Activated naive CD8-positive, alpha-beta T cell treated with anti-CD3 and anti-CD28 coated beads, Interleukin-2, amount 50 U/mL, for 24 hours (primary cell): ENCODE measurements at regions not wholly inside any gene's neighbourhood (a gene's known extent, or its start where the extent isn't known, plus 50 kb on each side); places are given as distances from the start of the nearest gene placed in this dataset.
"Not testable (repeated sequence)": the region's sequence is repeated elsewhere in the genome, so short reads cannot be mapped to it uniquely, and the experiment has no call there.

Experiments
- ATAC-seq: fragments of 150-1000 bp; cut with Tn5 transposase; one replicate; pipeline ENCODE4 v1.10.0; 2021
- DNase-seq: peaks from one replicate; pipeline ENCODE4 v3.0.0; 2021
- H3K27ac Mint-ChIP-seq: one replicate; pipeline ENCODE4 v1.8.0; 2021; ENCODE audit warnings: mild to moderate bottlenecking, mixed read lengths
- H3K27me3 Mint-ChIP-seq: one replicate; pipeline ENCODE4 v1.8.0; 2021; ENCODE audit warnings: mixed read lengths
- H3K36me3 Mint-ChIP-seq: one replicate; pipeline ENCODE4 v1.8.0; 2021; ENCODE audit warnings: low read depth, mixed read lengths
- H3K4me1 Mint-ChIP-seq: one replicate; pipeline ENCODE4 v1.8.0; 2021; ENCODE audit warnings: mixed read lengths
- H3K4me3 Mint-ChIP-seq: one replicate; pipeline ENCODE4 v1.8.0; 2021; ENCODE audit warnings: mild to moderate bottlenecking, moderate library complexity, mixed read lengths
- H3K9me3 Mint-ChIP-seq: one replicate; pipeline ENCODE4 v1.8.0; 2021; ENCODE audit warnings: mixed read lengths

DNA sequence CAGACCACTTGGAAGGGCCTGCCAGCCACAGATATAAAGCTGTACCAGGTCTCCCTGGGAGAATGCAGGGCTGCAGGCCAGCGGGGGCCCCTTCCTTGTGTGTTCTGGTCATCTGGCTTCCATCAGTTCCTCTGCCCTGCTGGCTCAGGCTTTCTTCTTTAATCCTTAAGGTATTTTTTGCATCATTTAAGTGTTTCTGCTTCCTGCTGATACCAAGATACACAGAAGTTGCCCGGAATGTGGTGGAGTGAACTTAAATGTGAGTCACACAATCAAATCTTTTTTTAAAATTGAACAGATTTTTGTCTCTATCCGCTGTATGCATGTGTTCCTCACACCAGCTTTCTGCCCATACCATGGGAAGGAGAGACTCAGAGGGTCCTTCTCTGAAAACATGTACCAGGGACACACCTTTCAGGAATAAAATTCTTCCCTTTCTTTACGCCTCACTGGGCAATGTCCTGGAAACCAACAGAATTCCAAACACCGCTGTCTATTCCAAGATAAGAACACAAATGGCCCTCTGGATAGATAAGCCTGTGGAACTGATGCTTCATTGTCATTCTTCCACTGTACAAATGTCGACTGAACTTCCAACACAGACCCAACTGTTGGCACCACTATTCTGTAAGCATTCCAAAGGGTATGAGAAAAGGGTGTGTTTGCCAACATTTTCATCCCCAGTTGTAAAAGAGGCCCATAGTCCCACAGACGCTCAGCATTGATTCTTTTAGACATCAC, 206.2 kb upstream of the MYLIP start:
- Mint-ChIP-seq H3K36me3 (no peaks in the 10 kb centered on the region), H3K27me3 (no peaks in the 10 kb centered on the region)
- no peak for ATAC-seq

DNA sequence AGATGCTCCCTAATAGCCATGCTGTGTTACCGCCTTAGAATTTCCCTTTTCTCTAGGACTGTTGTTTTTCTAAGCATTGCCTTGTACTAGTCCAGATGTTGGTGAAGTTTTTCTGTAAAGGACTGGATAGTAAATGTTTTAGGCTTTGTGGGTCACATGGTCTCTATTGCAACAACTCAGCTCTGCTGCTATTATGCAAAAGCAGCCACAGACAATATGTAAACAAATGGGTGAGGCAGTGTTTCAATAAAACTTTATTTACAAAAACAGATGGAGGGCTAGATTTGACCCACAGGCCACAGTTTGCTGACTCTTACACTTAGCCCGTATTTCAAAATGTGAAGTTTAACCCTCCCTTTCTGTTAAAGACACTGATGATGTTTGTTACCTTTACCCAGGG, 207.6 kb upstream of the MYLIP start:
- no peak for ATAC-seq
- Mint-ChIP-seq H3K4me1 (no peaks in the 10 kb centered on the region), H3K4me3 (no peak overlapping the region), H3K36me3 (no peaks in the 10 kb centered on the region), H3K27me3 (no peaks in the 10 kb centered on the region), H3K9me3 (no peaks in the 10 kb centered on the region), H3K27ac (no peak overlapping the region)
- DNase-seq = no peak

More for the DNA sequence above, 206.2 kb upstream of the MYLIP start:
- Mint-ChIP-seq H3K4me1 (no peaks in the 10 kb centered on the region), H3K27ac (no peak overlapping the region), H3K4me3 (no peak overlapping the region), H3K9me3 (no peaks in the 10 kb centered on the region)
- no peak for DNase-seq

DNA sequence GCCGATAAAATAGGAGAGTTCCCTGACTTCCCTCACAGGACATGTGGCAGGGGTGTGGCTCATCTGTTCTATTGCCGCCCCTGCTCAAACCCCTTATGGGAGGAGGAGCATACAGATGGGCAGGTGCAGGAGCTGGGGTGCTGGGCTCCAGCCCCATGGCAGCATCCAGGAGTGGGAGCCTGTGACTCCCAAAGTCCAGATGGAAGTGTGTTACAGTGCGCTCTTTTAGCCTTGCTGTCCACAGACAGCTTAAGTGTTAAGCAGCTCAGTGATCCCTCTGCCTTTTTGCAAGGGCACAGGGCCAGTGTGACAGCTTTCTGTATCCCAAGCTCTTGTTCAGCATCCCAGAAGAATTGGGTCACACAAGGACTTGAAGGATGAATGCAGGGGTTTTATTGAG, 212.3 kb upstream of the MYLIP start:
- no peak overlapping the region for H3K27ac Mint-ChIP-seq
- no peaks in the 10 kb centered on the region for H3K9me3 Mint-ChIP-seq
- H3K4me1 Mint-ChIP-seq = peaks cover 36% of the 10 kb centered on the region
- H3K4me3 Mint-ChIP-seq = no peak overlapping the region
- H3K36me3 Mint-ChIP-seq = no peaks in the 10 kb centered on the region
- H3K27me3 Mint-ChIP-seq = no peaks in the 10 kb centered on the region
- ATAC-seq = no peak
- DNase-seq = no peak

GRCh38 chr6:15915508-15916178, 213.2 kb upstream of the MYLIP start:
- ATAC-seq (no peak), DNase-seq (no peak)
- peaks cover 38% of the 10 kb centered on the region for H3K4me1 Mint-ChIP-seq
- H3K36me3 Mint-ChIP-seq = no peaks in the 10 kb centered on the region
- no peaks in the 10 kb centered on the region for H3K27me3 Mint-ChIP-seq
- H3K4me3 Mint-ChIP-seq = no peak overlapping the region
- no peaks in the 10 kb centered on the region for H3K9me3 Mint-ChIP-seq
- H3K27ac Mint-ChIP-seq = no peak overlapping the region

- Mint-ChIP-seq H3K4me3 (peak overlapping the region; percentile 26), H3K27ac (peak overlapping the region; percentile 81), H3K27me3 (no peaks in the 10 kb centered on the region), H3K9me3 (no peaks in the 10 kb centered on the region), H3K4me1 (peaks cover 38% of the 10 kb centered on the region), H3K36me3 (no peaks in the 10 kb centered on the region)
- DNase-seq (no peak), ATAC-seq (peak; percentile 60)
Observed at GRCh38 chr6:15914553-15914952, 214.3 kb upstream of the MYLIP start.

DNA sequence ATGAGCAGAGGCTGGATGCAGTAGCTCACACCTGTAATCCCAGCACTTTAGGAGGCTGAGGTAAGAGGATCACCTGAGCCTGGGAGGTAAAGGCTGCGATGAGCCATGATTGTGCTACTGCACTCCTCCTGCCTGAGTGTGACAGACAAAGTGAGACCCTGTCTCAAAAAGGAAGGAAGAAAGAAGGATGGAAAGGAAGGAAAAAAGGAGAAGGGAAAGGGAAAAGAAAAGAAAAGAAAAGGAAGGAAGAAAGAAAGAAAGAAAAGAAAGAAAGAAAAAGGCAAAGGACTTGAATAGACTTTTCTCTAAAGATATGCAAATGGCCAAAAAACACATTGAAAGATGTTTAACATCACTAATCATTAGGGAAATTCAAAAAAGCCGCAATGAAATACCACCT, 215.3 kb upstream of the MYLIP start:
- Mint-ChIP-seq H3K36me3 (no peaks in the 10 kb centered on the region), H3K27ac (no peak overlapping the region), H3K4me3 (no peak overlapping the region), H3K27me3 (no peaks in the 10 kb centered on the region), H3K9me3 (no peaks in the 10 kb centered on the region), H3K4me1 (peaks cover 38% of the 10 kb centered on the region)
- no peak for DNase-seq
- ATAC-seq = no peak

DNA sequence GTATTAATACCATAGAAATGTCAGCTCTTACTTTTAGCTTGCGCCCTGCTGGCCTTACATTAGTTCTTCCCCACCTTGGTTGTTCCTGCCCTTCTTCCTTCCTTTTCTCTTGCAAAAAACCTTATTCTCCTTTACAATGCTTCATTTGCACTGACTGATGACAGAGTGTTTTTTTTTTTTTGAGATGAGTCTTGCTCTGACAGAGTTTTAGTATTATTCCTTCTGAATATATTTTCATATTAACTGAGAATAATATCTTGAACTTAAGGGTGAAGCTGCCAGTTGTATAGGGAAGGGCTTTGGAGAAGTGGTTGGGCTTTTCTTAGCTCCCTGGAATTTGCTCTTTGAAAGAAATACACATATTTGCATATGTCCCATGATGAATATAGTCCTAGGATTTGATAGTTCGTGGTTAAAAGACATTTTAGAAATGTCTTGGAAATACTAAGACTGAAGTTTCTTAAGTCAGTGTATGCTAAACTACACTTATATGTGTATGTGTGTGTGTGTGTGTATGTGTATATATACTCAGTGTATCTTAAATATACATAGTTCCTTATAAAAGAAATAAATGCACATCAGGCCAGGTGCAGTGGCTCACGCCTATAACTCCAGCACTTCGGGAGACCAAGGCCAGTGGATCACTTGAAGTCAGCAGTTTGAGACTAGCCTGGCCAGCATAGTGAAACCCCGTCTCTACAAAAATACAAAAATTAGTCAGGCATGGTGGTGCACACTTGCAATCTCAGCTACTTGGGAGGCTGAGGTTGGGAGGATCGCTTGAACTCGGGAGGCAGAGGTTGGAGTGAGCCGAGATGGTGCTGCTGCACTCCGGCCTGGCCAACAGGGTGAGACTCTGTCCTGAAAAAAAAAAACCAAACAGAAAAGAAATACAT, 216.1 kb upstream of the MYLIP start:
- Mint-ChIP-seq H3K4me3 (no peak overlapping the region), H3K4me1 (peaks cover 38% of the 10 kb centered on the region), H3K36me3 (no peaks in the 10 kb centered on the region), H3K27ac (peak overlapping the region; percentile 73), H3K27me3 (no peaks in the 10 kb centered on the region), H3K9me3 (no peaks in the 10 kb centered on the region)
- ATAC-seq (no peak), DNase-seq (no peak)

GRCh38 chr6:15911753-15912504, 217.0 kb upstream of the MYLIP start:
- Mint-ChIP-seq H3K27me3 (no peaks in the 10 kb centered on the region), H3K4me3 (no peak overlapping the region), H3K4me1 (peaks cover 38% of the 10 kb centered on the region), H3K27ac (peak overlapping the region; percentile 73), H3K9me3 (no peaks in the 10 kb centered on the region), H3K36me3 (no peaks in the 10 kb centered on the region)
- DNase-seq (peak; percentile 31), ATAC-seq (peak; percentile 90)

DNA sequence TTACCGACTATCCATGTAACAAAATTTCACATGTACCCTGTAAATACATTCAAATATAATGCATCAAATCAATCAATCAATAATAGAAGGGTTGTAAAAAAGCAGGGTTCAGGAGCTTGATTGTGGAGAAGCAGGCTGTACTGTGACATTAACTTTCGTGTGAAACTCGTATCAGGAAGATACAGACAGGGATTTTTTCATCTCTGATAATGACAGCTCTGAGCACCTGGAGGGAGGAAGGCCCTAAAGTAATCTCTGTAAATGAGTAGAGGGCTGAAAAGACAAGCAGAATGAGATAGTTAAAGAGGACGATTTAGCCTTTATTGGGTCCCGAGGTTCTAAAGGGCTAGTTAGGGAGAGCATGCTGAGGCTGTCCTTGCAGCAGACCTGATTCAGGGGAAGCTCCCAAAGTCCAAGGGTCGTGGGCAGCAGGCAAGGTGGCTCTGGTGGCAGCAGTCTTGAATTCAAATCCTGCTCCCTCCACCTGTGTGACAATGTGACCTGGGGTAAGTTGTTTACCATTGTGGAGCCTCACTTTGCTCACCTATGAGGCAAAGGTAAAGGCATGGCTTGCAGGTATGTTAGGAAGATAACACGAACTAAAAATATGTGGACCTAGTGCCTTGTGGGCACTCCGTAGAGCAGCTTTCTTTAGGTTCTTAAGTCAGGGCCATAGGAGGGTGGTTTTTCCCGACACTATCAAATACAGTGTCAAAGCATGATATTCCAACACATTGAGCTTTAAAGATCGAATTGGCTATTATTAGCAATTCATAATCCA, 219.4 kb upstream of the MYLIP start:
- H3K9me3 Mint-ChIP-seq = no peaks in the 10 kb centered on the region
- H3K4me3 Mint-ChIP-seq = no peak overlapping the region
- no peak for DNase-seq
- no peaks in the 10 kb centered on the region for H3K27me3 Mint-ChIP-seq
- no peak for ATAC-seq
- H3K4me1 Mint-ChIP-seq = peaks cover 46% of the 10 kb centered on the region
- no peaks in the 10 kb centered on the region for H3K36me3 Mint-ChIP-seq
- no peak overlapping the region for H3K27ac Mint-ChIP-seq

GRCh38 chr6:15908871-15909270, 220.0 kb upstream of the MYLIP start:
- ATAC-seq (no peak), DNase-seq (no peak)
- Mint-ChIP-seq H3K27me3 (no peaks in the 10 kb centered on the region), H3K4me1 (peaks cover 42% of the 10 kb centered on the region), H3K9me3 (no peaks in the 10 kb centered on the region), H3K4me3 (no peak overlapping the region), H3K36me3 (no peaks in the 10 kb centered on the region), H3K27ac (no peak overlapping the region)

DNA sequence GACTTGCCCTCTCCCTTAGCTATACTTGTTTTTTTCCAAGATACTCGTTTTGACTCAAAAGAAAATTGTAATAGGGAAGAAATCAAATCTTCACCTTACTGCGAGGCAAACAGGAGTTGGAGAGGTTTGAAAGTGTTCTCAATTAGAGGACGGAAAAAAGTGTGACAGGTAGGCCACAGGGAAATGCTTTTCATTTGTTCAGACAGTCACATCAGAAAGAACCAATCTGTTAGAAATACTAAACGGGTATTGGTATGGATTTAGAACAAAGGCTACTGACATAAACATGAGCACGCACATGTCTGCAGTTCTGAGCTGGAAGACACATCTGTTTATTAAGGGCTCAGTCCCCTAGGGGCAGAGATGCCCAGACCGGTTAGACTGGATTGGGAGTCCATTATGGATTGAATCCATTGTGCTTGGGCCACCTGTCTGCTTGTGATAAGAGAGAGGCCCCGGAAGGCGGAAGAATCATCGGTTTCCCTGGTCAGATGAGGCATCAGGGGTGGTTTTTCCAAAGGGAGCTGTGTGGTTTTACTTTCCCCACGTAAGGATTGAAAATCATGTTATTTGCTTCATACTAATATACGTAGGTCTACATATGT, 220.9 kb upstream of the MYLIP start:
- H3K27ac Mint-ChIP-seq = no peak overlapping the region

DNA sequence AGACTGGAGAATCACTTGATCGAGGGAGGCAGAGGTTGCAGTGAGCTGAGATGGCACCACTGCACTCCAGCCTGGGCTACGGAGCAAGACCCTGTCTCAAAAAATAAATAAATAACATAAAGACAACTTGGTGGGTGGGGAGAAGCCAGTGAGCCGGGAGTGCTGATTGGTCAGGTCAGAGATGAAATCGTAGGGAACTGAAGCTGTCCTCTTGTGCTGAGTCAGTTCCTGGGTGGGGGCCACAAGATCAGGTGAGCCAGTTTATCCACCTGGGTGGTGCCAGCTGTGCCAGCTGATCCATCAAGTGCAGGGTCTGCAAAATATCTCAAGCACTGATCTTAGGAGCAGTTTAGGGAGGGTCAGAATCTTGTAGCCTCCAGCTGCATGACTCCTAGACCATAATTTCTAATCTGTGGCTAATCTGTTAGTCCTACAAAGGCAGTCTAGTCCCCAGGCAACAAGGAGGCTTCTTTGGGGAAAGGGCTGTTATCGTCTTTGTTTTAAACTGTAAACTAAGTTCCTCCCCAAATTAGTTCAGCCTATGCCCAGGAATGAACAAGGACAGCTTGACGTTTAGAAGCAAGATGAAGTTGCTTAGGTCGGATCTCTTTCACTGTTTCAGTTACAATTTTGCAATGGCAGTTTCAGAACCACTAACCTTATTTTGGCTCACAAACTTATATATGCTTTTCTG, 221.5 kb upstream of the MYLIP start:
- not testable (repeated sequence) for H3K27me3 Mint-ChIP-seq, H3K27ac Mint-ChIP-seq, DNase-seq, ATAC-seq, H3K4me3 Mint-ChIP-seq, H3K9me3 Mint-ChIP-seq, H3K36me3 Mint-ChIP-seq
- H3K4me1 Mint-ChIP-seq = peaks cover 30% of the 10 kb centered on the region

More for the DNA sequence above, 220.9 kb upstream of the MYLIP start:
- no peaks in the 10 kb centered on the region for H3K36me3 Mint-ChIP-seq
- H3K9me3 Mint-ChIP-seq = no peaks in the 10 kb centered on the region
- H3K4me1 Mint-ChIP-seq = peaks cover 36% of the 10 kb centered on the region
- no peak for DNase-seq
- H3K4me3 Mint-ChIP-seq = no peak overlapping the region
- H3K27me3 Mint-ChIP-seq = no peaks in the 10 kb centered on the region
- no peak for ATAC-seq
